H9 (cell line): ENCODE measurements at regions not wholly inside any gene's neighbourhood (a gene's known extent, or its start where the extent isn't known, plus 50 kb on each side); places are given as distances from the start of the nearest gene placed in this dataset.

Source experiments
- DNase-seq: peaks from one replicate; pipeline ENCODE4 v3.0.0-alpha.2; 2017
- H2AFZ ChIP-seq: one replicate; pipeline ENCODE4 v1.6.1; 2013; ENCODE audit warnings: mild to moderate bottlenecking, low read length, control low read depth, moderate library complexity
- H2AK5ac ChIP-seq: 2 replicates; pipeline ENCODE4 v1.6.1; 2013; ENCODE audit warnings: low read length, control low read depth, mixed read lengths; ENCODE audit not compliant: insufficient read length
- H2BK120ac ChIP-seq: one replicate; pipeline ENCODE4 v1.6.1; 2013; ENCODE audit warnings: low read depth, mild to moderate bottlenecking, low read length, control low read depth, inconsistent platforms; ENCODE audit not compliant: poor library complexity, severe bottlenecking
- H2BK12ac ChIP-seq: 2 replicates; pipeline ENCODE4 v1.6.1; 2013; ENCODE audit warnings: low read length, control low read depth, mixed read lengths, low read depth; ENCODE audit not compliant: insufficient read length
- H2BK15ac ChIP-seq: 2 replicates; pipeline ENCODE4 v1.6.1; 2013; ENCODE audit warnings: low read depth, low read length, control low read depth
- H2BK20ac ChIP-seq: one replicate; pipeline ENCODE4 v1.6.1; 2013; ENCODE audit warnings: low read depth, mild to moderate bottlenecking, low read length, control low read depth, inconsistent platforms; ENCODE audit not compliant: poor library complexity, severe bottlenecking
- H2BK5ac ChIP-seq: 2 replicates; pipeline ENCODE4 v1.6.1; 2013; ENCODE audit warnings: low read length, control low read depth, mixed read lengths; ENCODE audit not compliant: insufficient read length
- H3K14ac ChIP-seq: 2 replicates; pipeline ENCODE4 v1.6.1; 2013; ENCODE audit warnings: low read length, control low read depth; ENCODE audit not compliant: insufficient read depth
- H3K18ac ChIP-seq: 2 replicates; pipeline ENCODE4 v1.6.1; 2013; ENCODE audit warnings: low read depth, mild to moderate bottlenecking, mixed read lengths, low read length, control low read depth; ENCODE audit not compliant: insufficient read length
- H3K23ac ChIP-seq: 2 replicates; pipeline ENCODE4 v1.6.1; 2013; ENCODE audit warnings: low read length, control low read depth, mixed read lengths, low read depth; ENCODE audit not compliant: insufficient read length
- H3K23me2 ChIP-seq: 2 replicates; pipeline ENCODE4 v1.6.1; 2013; ENCODE audit warnings: low read depth, mild to moderate bottlenecking, mixed read lengths, low read length, control low read depth; ENCODE audit not compliant: insufficient read length, poor library complexity, severe bottlenecking
- H3K27ac ChIP-seq: 2 replicates; pipeline ENCODE4 v1.5.1; 2013; ENCODE audit warnings: low read length, control low read depth, mixed read lengths, low read depth; ENCODE audit not compliant: insufficient read length
- H3K27me3 ChIP-seq: 2 replicates; pipeline ENCODE4 v1.6.1; 2013; ENCODE audit warnings: low read length, control low read depth, inconsistent platforms; ENCODE audit not compliant: insufficient read depth
- H3K4ac ChIP-seq: 2 replicates; pipeline ENCODE4 v1.6.1; 2013; ENCODE audit warnings: low read depth, mild to moderate bottlenecking, control low read depth, inconsistent platforms, low read length, moderate library complexity
- H3K4me1 ChIP-seq: 2 replicates; pipeline ENCODE4 v1.6.1; 2013; ENCODE audit warnings: low read length, control low read depth, inconsistent platforms; ENCODE audit not compliant: insufficient read depth
- H3K4me2 ChIP-seq: 2 replicates; pipeline ENCODE4 v1.6.1; 2013; ENCODE audit warnings: low read length, control low read depth, mixed read lengths; ENCODE audit not compliant: insufficient read length, insufficient read depth
- H3K56ac ChIP-seq: 2 replicates; pipeline ENCODE4 v1.6.1; 2013; ENCODE audit warnings: low read depth, mild to moderate bottlenecking, mixed read lengths, low read length, control low read depth; ENCODE audit not compliant: insufficient read length
- H3K79me1 ChIP-seq: 2 replicates; pipeline ENCODE4 v1.6.1; 2013; ENCODE audit warnings: low read depth, mild to moderate bottlenecking, moderate library complexity, low read length, control low read depth, inconsistent platforms; ENCODE audit not compliant: insufficient read depth, poor library complexity, severe bottlenecking
- H3K79me2 ChIP-seq: 2 replicates; pipeline ENCODE4 v1.6.1; 2013; ENCODE audit warnings: low read length, control low read depth, inconsistent platforms; ENCODE audit not compliant: insufficient read depth
- H3K9ac ChIP-seq: 2 replicates; pipeline ENCODE4 v1.6.1; 2013; ENCODE audit warnings: low read length, control low read depth, mixed read lengths; ENCODE audit not compliant: insufficient read length; ENCODE audit errors: extremely low read depth
- H3K9me3 ChIP-seq: one replicate; pipeline ENCODE4 v1.6.1; 2013; ENCODE audit warnings: low read depth, low read length, inconsistent platforms; ENCODE audit not compliant: control insufficient read depth
- H3T11ph ChIP-seq: one replicate; pipeline ENCODE4 v1.6.1; 2013; ENCODE audit warnings: mild to moderate bottlenecking, low read length, control low read depth, inconsistent platforms
- H4K20me1 ChIP-seq: one replicate; pipeline ENCODE4 v1.6.1; 2013; ENCODE audit not compliant: control insufficient read depth, insufficient read length, insufficient read depth
- H4K5ac ChIP-seq: 2 replicates; pipeline ENCODE4 v1.6.1; 2013; ENCODE audit warnings: low read depth, mild to moderate bottlenecking, mixed read lengths, low read length, control low read depth; ENCODE audit not compliant: insufficient read length
- H4K8ac ChIP-seq: replicated peaks from 2 replicates; pipeline ENCODE4 v1.6.1; 2013; ENCODE audit warnings: low read length, control low read depth, mixed read lengths, low read depth; ENCODE audit not compliant: insufficient read length
- H4K91ac ChIP-seq: 2 replicates; pipeline ENCODE4 v1.6.1; 2013; ENCODE audit warnings: low read depth, mild to moderate bottlenecking, moderate library complexity, mixed read lengths, low read length, control low read depth; ENCODE audit not compliant: insufficient read length
- H3K27ac Mint-ChIP-seq, 3 experiments: 2 replicates in 2 of 3; 3 replicates in 1 of 3; pipeline ENCODE4 v1.8.0; 2020 to 2021; ENCODE audit warnings: mixed read lengths in 3 of 3, mild to moderate bottlenecking in 1 of 3, moderate library complexity in 1 of 3
- H3K27me3 Mint-ChIP-seq: 2 replicates; pipeline ENCODE4 v1.8.0; 2021; ENCODE audit warnings: low read depth, mild to moderate bottlenecking, moderate library complexity, mixed read lengths
- H3K36me3 Mint-ChIP-seq, 3 experiments: 2 replicates in 2 of 3; 3 replicates in 1 of 3; pipeline ENCODE4 v1.8.0; 2020 to 2021; ENCODE audit warnings: low read depth in 3 of 3, mixed read lengths in 3 of 3; ENCODE audit not compliant: insufficient read depth in 1 of 3
- H3K4me1 Mint-ChIP-seq, 2 experiments: 2 replicates each; pipeline ENCODE4 v1.8.0; 2020; ENCODE audit warnings: mixed read lengths in 2 of 2
- H3K4me3 Mint-ChIP-seq, 2 experiments: 2 replicates in 1 of 2; 3 replicates in 1 of 2; pipeline ENCODE4 v1.8.0; 2020 to 2021; ENCODE audit warnings: mild to moderate bottlenecking in 2 of 2, mixed read lengths in 2 of 2, moderate library complexity in 1 of 2
- H3K9me3 Mint-ChIP-seq, 2 experiments: 2 replicates in 1 of 2; 3 replicates in 1 of 2; pipeline ENCODE4 v1.8.0; 2020; ENCODE audit warnings: mild to moderate bottlenecking in 2 of 2, mixed read lengths in 2 of 2, moderate library complexity in 1 of 2
- WGBS: extraction: QIAGEN DNeasy Blood & Tissue Kit; methylation state at CpG from one replicate; pipeline ENCODE4 v1.1.7; 2013; ENCODE audit warnings: missing lambda C conversion rate, low lambda C conversion rate, mixed read lengths; ENCODE audit not compliant: insufficient read length; ENCODE audit errors: extremely low coverage; 5-methylcytosine and 5-hydroxymethylcytosine counted together
- TF ChIP-seq, protein P1 (sequence below): fragments of 200-600 bp; sonication (generic); conservative IDR thresholded peaks from 3 replicates; pipeline ENCODE4 v1.8.0; 2021; ENCODE audit warnings: antibody characterized with exemption, mild to moderate bottlenecking

- H2BK120ac ChIP-seq: no peak overlapping the region
- peaks cover 16 to 21% (median 19%) of the 10 kb centered on the region in 3 experiments for H3K36me3 Mint-ChIP-seq
- H4K91ac ChIP-seq: no peak overlapping the region
- no peaks in the 10 kb centered on the region for H3K27me3 ChIP-seq
- WGBS: no CpG with 5 or more reads among the region's 1 CpG
- H3K27ac ChIP-seq: no peak overlapping the region
- H4K8ac ChIP-seq: no peak overlapping the region
- no peak overlapping the region for H2BK20ac ChIP-seq
- peaks cover 4% of the 10 kb centered on the region for H3K27me3 Mint-ChIP-seq
- no peaks in the 10 kb centered on the region for H4K20me1 ChIP-seq
- no peak overlapping the region for H3K23ac ChIP-seq
- no peak overlapping the region for H3K14ac ChIP-seq
- peaks cover 30 to 33% of the 10 kb centered on the region in 2 experiments for H3K9me3 Mint-ChIP-seq
- H3K4me1 ChIP-seq: no peaks in the 10 kb centered on the region
- DNase-seq: no peak
- no peak overlapping the region for H3K27ac Mint-ChIP-seq
- H3K56ac ChIP-seq: no peak overlapping the region
- TF ChIP-seq, protein P1, sequence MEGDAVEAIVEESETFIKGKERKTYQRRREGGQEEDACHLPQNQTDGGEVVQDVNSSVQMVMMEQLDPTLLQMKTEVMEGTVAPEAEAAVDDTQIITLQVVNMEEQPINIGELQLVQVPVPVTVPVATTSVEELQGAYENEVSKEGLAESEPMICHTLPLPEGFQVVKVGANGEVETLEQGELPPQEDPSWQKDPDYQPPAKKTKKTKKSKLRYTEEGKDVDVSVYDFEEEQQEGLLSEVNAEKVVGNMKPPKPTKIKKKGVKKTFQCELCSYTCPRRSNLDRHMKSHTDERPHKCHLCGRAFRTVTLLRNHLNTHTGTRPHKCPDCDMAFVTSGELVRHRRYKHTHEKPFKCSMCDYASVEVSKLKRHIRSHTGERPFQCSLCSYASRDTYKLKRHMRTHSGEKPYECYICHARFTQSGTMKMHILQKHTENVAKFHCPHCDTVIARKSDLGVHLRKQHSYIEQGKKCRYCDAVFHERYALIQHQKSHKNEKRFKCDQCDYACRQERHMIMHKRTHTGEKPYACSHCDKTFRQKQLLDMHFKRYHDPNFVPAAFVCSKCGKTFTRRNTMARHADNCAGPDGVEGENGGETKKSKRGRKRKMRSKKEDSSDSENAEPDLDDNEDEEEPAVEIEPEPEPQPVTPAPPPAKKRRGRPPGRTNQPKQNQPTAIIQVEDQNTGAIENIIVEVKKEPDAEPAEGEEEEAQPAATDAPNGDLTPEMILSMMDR: no peak
- no peak overlapping the region for H3K4me2 ChIP-seq
- no peaks in the 10 kb centered on the region for H3K79me2 ChIP-seq
- H3K9ac ChIP-seq: no peak overlapping the region
- no peak overlapping the region for H3K4me3 Mint-ChIP-seq
- H3K4me1 Mint-ChIP-seq: peaks cover 8 to 18% of the 10 kb centered on the region in 2 experiments
- H3T11ph ChIP-seq: no peak overlapping the region
- no peak overlapping the region for H3K4ac ChIP-seq
- H3K23me2 ChIP-seq: no peaks in the 10 kb centered on the region
- no peak overlapping the region for H3K18ac ChIP-seq
- H4K5ac ChIP-seq: no peak overlapping the region
- no peak overlapping the region for H2BK12ac ChIP-seq
- H2BK5ac ChIP-seq: no peak overlapping the region
- no peak overlapping the region for H2AFZ ChIP-seq
- no peak overlapping the region for H2AK5ac ChIP-seq
- H3K79me1 ChIP-seq: no peaks in the 10 kb centered on the region
- no peak overlapping the region for H2BK15ac ChIP-seq
- H3K9me3 ChIP-seq: peaks cover 11% of the 10 kb centered on the region
Measured at GRCh38 chr5:158032246-158032645, 173.3 kb upstream of the CLINT1 start.
